Dermis microvascular lymphatic vessel endothelial cell (primary cell): ENCODE measurements at regions not wholly inside any gene's neighbourhood (a gene's known extent, or its start where the extent isn't known, plus 50 kb on each side); places are given as distances from the start of the nearest gene placed in this dataset.

ENCODE experiments used
- DNase-seq, 2 donors: peaks; one replicate each; pipeline versions ENCODE4 v3.0.0 to v3.0.0-alpha.2; 2010; ENCODE audit warnings: low read depth in 2 of 2

GRCh38 chr4:28179126-28179525, 1318.5 kb downstream of the STIM2 start:
- no peak for DNase-seq

GRCh38 chr4:28209371-28209924, 1348.8 kb downstream of the STIM2 start:
- no peak for DNase-seq

- no peak for DNase-seq
These were observed 1351.2 kb downstream of the STIM2 start for GRCh38 chr4:28211676-28212470.

GRCh38 chr4:28221536-28221935, 1360.9 kb downstream of the STIM2 start:
- DNase-seq: no peak

- DNase-seq: peak; percentile 27 to 49
These were observed 1364.4 kb downstream of the STIM2 start for GRCh38 chr4:28225050-28225449.

GRCh38 chr4:28225689-28226353, 1365.2 kb downstream of the STIM2 start:
- DNase-seq: no peak

- DNase-seq: no peak
These were observed 1366.3 kb downstream of the STIM2 start for GRCh38 chr4:28226962-28227361.

GRCh38 chr4:28227764-28228163, 1367.1 kb downstream of the STIM2 start:
- DNase-seq: no peak

GRCh38 chr4:28228561-28229491, 1368.2 kb downstream of the STIM2 start:
- no peak for DNase-seq

- DNase-seq: no peak
These were observed 1371.7 kb downstream of the STIM2 start for GRCh38 chr4:28232376-28232775.

- DNase-seq: no peak
These were observed 1372.3 kb downstream of the STIM2 start for GRCh38 chr4:28232951-28233350.

GRCh38 chr4:28233724-28234123, 1373.1 kb downstream of the STIM2 start:
- no peak for DNase-seq

- no peak for DNase-seq
These were observed 1378.2 kb downstream of the STIM2 start for GRCh38 chr4:28238876-28239275.

- DNase-seq: no peak
These were observed 1380.4 kb downstream of the STIM2 start for GRCh38 chr4:28241021-28241420.

GRCh38 chr4:28247805-28248204, 1387.2 kb downstream of the STIM2 start:
- DNase-seq: no peak

- DNase-seq: no peak
These were observed 1387.6 kb downstream of the STIM2 start for GRCh38 chr4:28248269-28248668.

GRCh38 chr4:28250646-28251045, 1390.0 kb downstream of the STIM2 start:
- DNase-seq: peak; percentile 11 to 48

- DNase-seq: no peak
These were observed 1391.2 kb downstream of the STIM2 start for GRCh38 chr4:28251831-28252230.

GRCh38 chr4:28254003-28254402, 1393.4 kb downstream of the STIM2 start:
- no peak for DNase-seq

- DNase-seq: no peak
These were observed 1395.7 kb downstream of the STIM2 start for GRCh38 chr4:28256295-28256694.

GRCh38 chr4:28259951-28260350, 1399.3 kb downstream of the STIM2 start:
- DNase-seq: no peak

- no peak for DNase-seq
These were observed 1406.5 kb downstream of the STIM2 start for GRCh38 chr4:28267166-28267565.
